H9 (cell line): ENCODE measurements at regions not wholly inside any gene's neighbourhood (a gene's known extent, or its start where the extent isn't known, plus 50 kb on each side); places are given as distances from the start of the nearest gene placed in this dataset.
A peak's percentile ranks its signal among the peaks of the same experiment; 100 is the strongest.

Experiments used
- DNase-seq: peaks from one replicate; pipeline ENCODE4 v3.0.0-alpha.2; 2017
- H2AFZ ChIP-seq: one replicate; pipeline ENCODE4 v1.6.1; 2013; ENCODE audit warnings: mild to moderate bottlenecking, low read length, control low read depth, moderate library complexity
- H2AK5ac ChIP-seq: 2 replicates; pipeline ENCODE4 v1.6.1; 2013; ENCODE audit warnings: low read length, control low read depth, mixed read lengths; ENCODE audit not compliant: insufficient read length
- H2BK120ac ChIP-seq: one replicate; pipeline ENCODE4 v1.6.1; 2013; ENCODE audit warnings: low read depth, mild to moderate bottlenecking, low read length, control low read depth, inconsistent platforms; ENCODE audit not compliant: poor library complexity, severe bottlenecking
- H2BK12ac ChIP-seq: 2 replicates; pipeline ENCODE4 v1.6.1; 2013; ENCODE audit warnings: low read length, control low read depth, mixed read lengths, low read depth; ENCODE audit not compliant: insufficient read length
- H2BK15ac ChIP-seq: 2 replicates; pipeline ENCODE4 v1.6.1; 2013; ENCODE audit warnings: low read depth, low read length, control low read depth
- H2BK20ac ChIP-seq: one replicate; pipeline ENCODE4 v1.6.1; 2013; ENCODE audit warnings: low read depth, mild to moderate bottlenecking, low read length, control low read depth, inconsistent platforms; ENCODE audit not compliant: poor library complexity, severe bottlenecking
- H2BK5ac ChIP-seq: 2 replicates; pipeline ENCODE4 v1.6.1; 2013; ENCODE audit warnings: low read length, control low read depth, mixed read lengths; ENCODE audit not compliant: insufficient read length
- H3K14ac ChIP-seq: 2 replicates; pipeline ENCODE4 v1.6.1; 2013; ENCODE audit warnings: low read length, control low read depth; ENCODE audit not compliant: insufficient read depth
- H3K18ac ChIP-seq: 2 replicates; pipeline ENCODE4 v1.6.1; 2013; ENCODE audit warnings: low read depth, mild to moderate bottlenecking, mixed read lengths, low read length, control low read depth; ENCODE audit not compliant: insufficient read length
- H3K23ac ChIP-seq: 2 replicates; pipeline ENCODE4 v1.6.1; 2013; ENCODE audit warnings: low read length, control low read depth, mixed read lengths, low read depth; ENCODE audit not compliant: insufficient read length
- H3K23me2 ChIP-seq: 2 replicates; pipeline ENCODE4 v1.6.1; 2013; ENCODE audit warnings: low read depth, mild to moderate bottlenecking, mixed read lengths, low read length, control low read depth; ENCODE audit not compliant: insufficient read length, poor library complexity, severe bottlenecking
- H3K27ac ChIP-seq: 2 replicates; pipeline ENCODE4 v1.5.1; 2013; ENCODE audit warnings: low read length, control low read depth, mixed read lengths, low read depth; ENCODE audit not compliant: insufficient read length
- H3K27me3 ChIP-seq: 2 replicates; pipeline ENCODE4 v1.6.1; 2013; ENCODE audit warnings: low read length, control low read depth, inconsistent platforms; ENCODE audit not compliant: insufficient read depth
- H3K4ac ChIP-seq: 2 replicates; pipeline ENCODE4 v1.6.1; 2013; ENCODE audit warnings: low read depth, mild to moderate bottlenecking, control low read depth, inconsistent platforms, low read length, moderate library complexity
- H3K4me1 ChIP-seq: 2 replicates; pipeline ENCODE4 v1.6.1; 2013; ENCODE audit warnings: low read length, control low read depth, inconsistent platforms; ENCODE audit not compliant: insufficient read depth
- H3K4me2 ChIP-seq: 2 replicates; pipeline ENCODE4 v1.6.1; 2013; ENCODE audit warnings: low read length, control low read depth, mixed read lengths; ENCODE audit not compliant: insufficient read length, insufficient read depth
- H3K56ac ChIP-seq: 2 replicates; pipeline ENCODE4 v1.6.1; 2013; ENCODE audit warnings: low read depth, mild to moderate bottlenecking, mixed read lengths, low read length, control low read depth; ENCODE audit not compliant: insufficient read length
- H3K79me1 ChIP-seq: 2 replicates; pipeline ENCODE4 v1.6.1; 2013; ENCODE audit warnings: low read depth, mild to moderate bottlenecking, moderate library complexity, low read length, control low read depth, inconsistent platforms; ENCODE audit not compliant: insufficient read depth, poor library complexity, severe bottlenecking
- H3K79me2 ChIP-seq: 2 replicates; pipeline ENCODE4 v1.6.1; 2013; ENCODE audit warnings: low read length, control low read depth, inconsistent platforms; ENCODE audit not compliant: insufficient read depth
- H3K9ac ChIP-seq: 2 replicates; pipeline ENCODE4 v1.6.1; 2013; ENCODE audit warnings: low read length, control low read depth, mixed read lengths; ENCODE audit not compliant: insufficient read length; ENCODE audit errors: extremely low read depth
- H3K9me3 ChIP-seq: one replicate; pipeline ENCODE4 v1.6.1; 2013; ENCODE audit warnings: low read depth, low read length, inconsistent platforms; ENCODE audit not compliant: control insufficient read depth
- H3T11ph ChIP-seq: one replicate; pipeline ENCODE4 v1.6.1; 2013; ENCODE audit warnings: mild to moderate bottlenecking, low read length, control low read depth, inconsistent platforms
- H4K20me1 ChIP-seq: one replicate; pipeline ENCODE4 v1.6.1; 2013; ENCODE audit not compliant: control insufficient read depth, insufficient read length, insufficient read depth
- H4K5ac ChIP-seq: 2 replicates; pipeline ENCODE4 v1.6.1; 2013; ENCODE audit warnings: low read depth, mild to moderate bottlenecking, mixed read lengths, low read length, control low read depth; ENCODE audit not compliant: insufficient read length
- H4K8ac ChIP-seq: replicated peaks from 2 replicates; pipeline ENCODE4 v1.6.1; 2013; ENCODE audit warnings: low read length, control low read depth, mixed read lengths, low read depth; ENCODE audit not compliant: insufficient read length
- H4K91ac ChIP-seq: 2 replicates; pipeline ENCODE4 v1.6.1; 2013; ENCODE audit warnings: low read depth, mild to moderate bottlenecking, moderate library complexity, mixed read lengths, low read length, control low read depth; ENCODE audit not compliant: insufficient read length
- H3K27ac Mint-ChIP-seq, 3 experiments: 2 replicates in 2 of 3; 3 replicates in 1 of 3; pipeline ENCODE4 v1.8.0; 2020 to 2021; ENCODE audit warnings: mixed read lengths in 3 of 3, mild to moderate bottlenecking in 1 of 3, moderate library complexity in 1 of 3
- H3K27me3 Mint-ChIP-seq: 2 replicates; pipeline ENCODE4 v1.8.0; 2021; ENCODE audit warnings: low read depth, mild to moderate bottlenecking, moderate library complexity, mixed read lengths
- H3K36me3 Mint-ChIP-seq, 3 experiments: 2 replicates in 2 of 3; 3 replicates in 1 of 3; pipeline ENCODE4 v1.8.0; 2020 to 2021; ENCODE audit warnings: low read depth in 3 of 3, mixed read lengths in 3 of 3; ENCODE audit not compliant: insufficient read depth in 1 of 3
- H3K4me1 Mint-ChIP-seq, 2 experiments: 2 replicates each; pipeline ENCODE4 v1.8.0; 2020; ENCODE audit warnings: mixed read lengths in 2 of 2
- H3K4me3 Mint-ChIP-seq, 2 experiments: 2 replicates in 1 of 2; 3 replicates in 1 of 2; pipeline ENCODE4 v1.8.0; 2020 to 2021; ENCODE audit warnings: mild to moderate bottlenecking in 2 of 2, mixed read lengths in 2 of 2, moderate library complexity in 1 of 2
- H3K9me3 Mint-ChIP-seq, 2 experiments: 2 replicates in 1 of 2; 3 replicates in 1 of 2; pipeline ENCODE4 v1.8.0; 2020; ENCODE audit warnings: mild to moderate bottlenecking in 2 of 2, mixed read lengths in 2 of 2, moderate library complexity in 1 of 2
- WGBS: extraction: QIAGEN DNeasy Blood & Tissue Kit; methylation state at CpG from one replicate; pipeline ENCODE4 v1.1.7; 2013; ENCODE audit warnings: missing lambda C conversion rate, low lambda C conversion rate, mixed read lengths; ENCODE audit not compliant: insufficient read length; ENCODE audit errors: extremely low coverage; 5-methylcytosine and 5-hydroxymethylcytosine counted together
- TF ChIP-seq, protein P1 (sequence below): fragments of 200-600 bp; sonication (generic); conservative IDR thresholded peaks from 3 replicates; pipeline ENCODE4 v1.8.0; 2021; ENCODE audit warnings: antibody characterized with exemption, mild to moderate bottlenecking

DNA sequence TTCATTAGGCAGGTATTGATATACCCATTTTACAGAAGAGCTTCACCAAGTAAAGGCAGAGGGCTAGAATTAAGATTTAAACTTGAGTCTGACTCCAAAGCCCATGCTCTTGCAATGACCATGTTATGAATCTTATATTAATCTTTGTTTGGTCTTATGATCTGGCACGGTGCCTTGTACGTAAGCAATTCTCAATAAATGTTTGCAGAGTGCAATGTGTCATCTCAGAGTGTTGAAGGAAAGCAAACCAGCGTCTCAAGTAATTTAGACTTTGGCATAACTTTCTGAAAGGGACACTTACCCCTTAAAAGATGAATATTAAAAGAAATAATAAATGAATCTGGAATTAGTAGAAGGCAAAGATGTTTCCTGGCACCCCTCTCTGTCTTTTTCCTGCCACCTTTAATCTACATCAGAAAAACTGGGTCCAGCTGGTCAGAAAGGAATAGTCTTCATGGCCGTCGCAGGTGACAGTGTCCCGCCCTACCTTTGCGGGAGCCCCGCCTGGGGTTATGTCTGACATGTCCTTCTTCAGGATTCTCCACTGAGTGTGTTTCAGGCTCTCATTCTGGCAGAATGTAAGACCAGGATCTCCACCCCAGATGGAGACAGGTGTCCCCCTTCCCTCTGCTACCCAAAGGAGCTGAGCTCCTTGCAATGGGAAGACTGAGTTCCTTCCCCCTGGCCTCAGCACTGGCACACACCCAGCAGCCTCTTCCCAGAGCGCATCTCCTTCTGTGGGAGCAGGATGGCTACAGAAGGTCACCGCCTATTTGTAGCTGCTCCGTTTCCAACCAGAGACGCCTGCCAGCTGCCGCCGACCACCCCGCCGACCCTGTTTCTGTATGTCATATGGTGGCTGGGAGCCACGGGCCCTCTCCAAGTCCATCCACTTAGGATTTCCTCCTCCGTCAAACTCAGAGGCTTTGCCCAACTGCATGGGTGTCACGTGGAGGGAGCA lies 266.3 kb upstream of the ECI2 start:
- Histone ChIP-seq H3K4me2 (no peak overlapping the region), H3T11ph (no peak overlapping the region), H4K8ac (no peak overlapping the region), H2AFZ (no peak overlapping the region), H3K23me2 (no peaks in the 10 kb centered on the region), H2AK5ac (no peak overlapping the region), H3K4ac (no peak overlapping the region), H2BK120ac (no peak overlapping the region), H3K27me3 (no peaks in the 10 kb centered on the region), H3K23ac (no peak overlapping the region), H4K91ac (no peak overlapping the region), H3K56ac (no peak overlapping the region), H2BK12ac (no peak overlapping the region), H3K9ac (no peak overlapping the region), H3K18ac (peak overlapping the region; percentile 34), H3K27ac (no peak overlapping the region), H3K4me1 (no peaks in the 10 kb centered on the region), H2BK15ac (no peak overlapping the region), H2BK5ac (no peak overlapping the region), H3K79me2 (no peaks in the 10 kb centered on the region), H3K14ac (no peak overlapping the region), H3K79me1 (no peaks in the 10 kb centered on the region), H4K5ac (no peak overlapping the region), H2BK20ac (no peak overlapping the region), H4K20me1 (no peaks in the 10 kb centered on the region), H3K9me3 (no peaks in the 10 kb centered on the region)
- H3K4me3 Mint-ChIP-seq, result no peak overlapping the region
- H3K27ac Mint-ChIP-seq, result peak overlapping the region in 1 of 3 experiments; percentile 78; a peak in 1 of 7 replicates
- H3K27me3 Mint-ChIP-seq, result peaks cover 17% of the 10 kb centered on the region
- peaks cover 0 to 6% (median 4%) of the 10 kb centered on the region in 3 experiments; a peak in 4 of 7 replicates for H3K36me3 Mint-ChIP-seq
- no peak for DNase-seq
- H3K4me1 Mint-ChIP-seq, result peaks cover 32 to 33% of the 10 kb centered on the region in 2 experiments
- TF ChIP-seq, protein P1, sequence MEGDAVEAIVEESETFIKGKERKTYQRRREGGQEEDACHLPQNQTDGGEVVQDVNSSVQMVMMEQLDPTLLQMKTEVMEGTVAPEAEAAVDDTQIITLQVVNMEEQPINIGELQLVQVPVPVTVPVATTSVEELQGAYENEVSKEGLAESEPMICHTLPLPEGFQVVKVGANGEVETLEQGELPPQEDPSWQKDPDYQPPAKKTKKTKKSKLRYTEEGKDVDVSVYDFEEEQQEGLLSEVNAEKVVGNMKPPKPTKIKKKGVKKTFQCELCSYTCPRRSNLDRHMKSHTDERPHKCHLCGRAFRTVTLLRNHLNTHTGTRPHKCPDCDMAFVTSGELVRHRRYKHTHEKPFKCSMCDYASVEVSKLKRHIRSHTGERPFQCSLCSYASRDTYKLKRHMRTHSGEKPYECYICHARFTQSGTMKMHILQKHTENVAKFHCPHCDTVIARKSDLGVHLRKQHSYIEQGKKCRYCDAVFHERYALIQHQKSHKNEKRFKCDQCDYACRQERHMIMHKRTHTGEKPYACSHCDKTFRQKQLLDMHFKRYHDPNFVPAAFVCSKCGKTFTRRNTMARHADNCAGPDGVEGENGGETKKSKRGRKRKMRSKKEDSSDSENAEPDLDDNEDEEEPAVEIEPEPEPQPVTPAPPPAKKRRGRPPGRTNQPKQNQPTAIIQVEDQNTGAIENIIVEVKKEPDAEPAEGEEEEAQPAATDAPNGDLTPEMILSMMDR, result no peak
- H3K9me3 Mint-ChIP-seq, result peaks cover 2 to 5% of the 10 kb centered on the region in 2 experiments; a peak in 4 of 5 replicates
- no CpG with 5 or more reads among the region's 19 CpGs for WGBS
